OCI-LY1 (cell line): ENCODE measurements at regions not wholly inside any gene's neighbourhood (a gene's known extent, or its start where the extent isn't known, plus 50 kb on each side); places are given as distances from the start of the nearest gene placed in this dataset.

Experiments
- CTCF ChIP-seq: fragments of 200-600 bp; sonication (generic), shearing (Covaris generic); IDR thresholded peaks from 2 replicates; pipeline ENCODE4 v1.5.1; 2017; ENCODE audit warnings: mild to moderate bottlenecking, antibody characterized with exemption, low read length, moderate library complexity, mixed read lengths
- EZH2 ChIP-seq: fragments of 200-600 bp; sonication (generic), shearing (Covaris generic); IDR thresholded peaks from 2 replicates; pipeline ENCODE4 v1.8.0; 2017; ENCODE audit warnings: borderline replicate concordance, mixed run types, mild to moderate bottlenecking, antibody characterized with exemption, low read length, moderate library complexity, mixed read lengths

GRCh38 chr2:37786854-37787253, 115.4 kb upstream of the CDC42EP3 start:
- no peak for TF ChIP-seq CTCF
- TF ChIP-seq EZH2 = no peak
